HG03097 (cell line): ENCODE measurements at regions not wholly inside any gene's neighbourhood (a gene's known extent, or its start where the extent isn't known, plus 50 kb on each side); places are given as distances from the start of the nearest gene placed in this dataset.
A peak's percentile ranks its signal among the peaks of the same experiment; 100 is the strongest.

Experiments used
- ATAC-seq: cut with Tn5 transposase; IDR thresholded peaks from one replicate; pipeline ENCODE4 v1.9.1; 2021; ENCODE audit not compliant: unreplicated experiment, low FRiP score

GRCh38 chr4:130233377-130234047, 1137.6 kb downstream of the C4orf33 start:
- peak; percentile 100 for ATAC-seq

GRCh38 chr4:130238121-130238520, 1142.2 kb downstream of the C4orf33 start:
- no peak for ATAC-seq

- no peak for ATAC-seq
Measured at GRCh38 chr4:130249002-130249401, 1153.0 kb downstream of the C4orf33 start.

GRCh38 chr4:130257271-130257670, 1161.3 kb downstream of the C4orf33 start:
- ATAC-seq, result no peak

- no peak for ATAC-seq
Measured at GRCh38 chr4:130266814-130267213, 1170.9 kb downstream of the C4orf33 start.

- ATAC-seq, result no peak
Measured at GRCh38 chr4:130288576-130288975, 1192.6 kb downstream of the C4orf33 start.

- no peak for ATAC-seq
Measured at GRCh38 chr4:130293692-130294091, 1197.7 kb downstream of the C4orf33 start.

- no peak for ATAC-seq
Measured at GRCh38 chr4:130296448-130296847, 1200.5 kb downstream of the C4orf33 start.

GRCh38 chr4:130306566-130306965, 1210.6 kb downstream of the C4orf33 start:
- ATAC-seq, result no peak

GRCh38 chr4:130309221-130309620, 1213.3 kb downstream of the C4orf33 start:
- no peak for ATAC-seq

- ATAC-seq, result no peak
Measured at GRCh38 chr4:130322439-130322838, 1226.5 kb downstream of the C4orf33 start.

GRCh38 chr4:130329036-130329435, 1233.1 kb downstream of the C4orf33 start:
- no peak for ATAC-seq

- no peak for ATAC-seq
Measured at GRCh38 chr4:130333241-130333759, 1237.3 kb downstream of the C4orf33 start.

- no peak for ATAC-seq
Measured at GRCh38 chr4:130335417-130336194, 1239.7 kb downstream of the C4orf33 start.

GRCh38 chr4:130336585-130337217, 1240.7 kb downstream of the C4orf33 start:
- ATAC-seq, result peak; percentile 76

- no peak for ATAC-seq
Measured at GRCh38 chr4:130338851-130339250, 1242.9 kb downstream of the C4orf33 start.

GRCh38 chr4:130349745-130350144, 1253.8 kb downstream of the C4orf33 start:
- no peak for ATAC-seq

- ATAC-seq, result no peak
Measured at GRCh38 chr4:130356873-130357272, 1260.9 kb downstream of the C4orf33 start.

- no peak for ATAC-seq
Measured at GRCh38 chr4:130359542-130359941, 1263.6 kb downstream of the C4orf33 start.

GRCh38 chr4:130361616-130362015, 1265.7 kb downstream of the C4orf33 start:
- no peak for ATAC-seq

GRCh38 chr4:130368668-130369067, 1272.7 kb downstream of the C4orf33 start:
- no peak for ATAC-seq
